Fibroblast of lung (primary cell): ENCODE measurements at regions not wholly inside any gene's neighbourhood (a gene's known extent, or its start where the extent isn't known, plus 50 kb on each side); places are given as distances from the start of the nearest gene placed in this dataset.
A peak's percentile ranks its signal among the peaks of the same experiment; 100 is the strongest.

ENCODE experiments used
- DNase-seq, 2 donors: peaks; one replicate each; pipeline versions ENCODE4 v3.0.0 to v3.0.0-alpha.2; 2010; ENCODE audit warnings: low read depth in 2 of 2
- H2AFZ ChIP-seq: 2 replicates; pipeline ENCODE4 v1.5.1; 2012; ENCODE audit warnings: low read length, control low read depth, inconsistent platforms
- H3K27ac ChIP-seq: 2 replicates; pipeline ENCODE4 v1.5.1; 2011; ENCODE audit warnings: low read length, control low read depth; ENCODE audit not compliant: insufficient read depth
- H3K27me3 ChIP-seq: 2 replicates; pipeline ENCODE4 v1.5.1; 2011; ENCODE audit warnings: mild to moderate bottlenecking, low read length; ENCODE audit not compliant: control insufficient read depth, insufficient read depth
- H3K36me3 ChIP-seq: 2 replicates; pipeline ENCODE4 v1.5.1; 2011; ENCODE audit warnings: low read length; ENCODE audit not compliant: control insufficient read depth, insufficient read depth
- H3K4me1 ChIP-seq: 2 replicates; pipeline ENCODE4 v1.5.1; 2011; ENCODE audit warnings: low read length; ENCODE audit not compliant: control insufficient read depth, insufficient read depth; ENCODE audit errors: extremely low read depth
- H3K4me2 ChIP-seq: 2 replicates; pipeline ENCODE4 v1.5.1; 2011; ENCODE audit warnings: low read length, control low read depth; ENCODE audit not compliant: insufficient read depth; ENCODE audit errors: extremely low read depth
- H3K4me3 ChIP-seq, 4 experiments: fragments of 200-600 bp in 1 of 4; sonication (generic) in 1 of 4; replicated peaks in 1 of 4; 2 replicates each; pipeline ENCODE4 v1.5.1; 2011 to 2016; ENCODE audit warnings: low read length in 4 of 4, low read depth in 3 of 4, mild to moderate bottlenecking in 3 of 4, control low read depth in 2 of 4, inconsistent platforms in 1 of 4, mixed read lengths in 1 of 4; ENCODE audit not compliant: insufficient read depth in 1 of 4; ENCODE audit errors: control extremely low read depth in 1 of 4
- H3K79me2 ChIP-seq: 2 replicates; pipeline ENCODE4 v1.5.1; 2012; ENCODE audit warnings: mild to moderate bottlenecking, low read length, inconsistent platforms; ENCODE audit not compliant: control insufficient read depth, insufficient read depth
- H3K9ac ChIP-seq: 2 replicates; pipeline ENCODE4 v1.5.1; 2011; ENCODE audit warnings: mild to moderate bottlenecking, low read length, control low read depth; ENCODE audit not compliant: insufficient read depth
- H3K9me3 ChIP-seq: 2 replicates; pipeline ENCODE4 v1.5.1; 2012; ENCODE audit warnings: low read depth, low read length; ENCODE audit not compliant: control insufficient read depth, insufficient read depth
- H4K20me1 ChIP-seq: 2 replicates; pipeline ENCODE4 v1.5.1; 2011; ENCODE audit warnings: low read length; ENCODE audit not compliant: control insufficient read depth, insufficient read depth; ENCODE audit errors: extremely low read depth
- CTCF ChIP-seq, 2 donors: IDR thresholded peaks in 1 of 2; conservative IDR thresholded peaks in 1 of 2; 1 replicate in 1 of 2; 2 replicates in 1 of 2; pipeline ENCODE4 v1.5.1; 2011 to 2012; ENCODE audit warnings: low read length in 2 of 2, control low read depth in 1 of 2, inconsistent platforms in 1 of 2, low read depth in 1 of 2, mild to moderate bottlenecking in 1 of 2
- EZH2 ChIP-seq: IDR thresholded peaks from 2 replicates; pipeline ENCODE4 v1.5.1; 2012; ENCODE audit warnings: low read length, control low read depth, mild to moderate bottlenecking; ENCODE audit errors: missing control alignments

- Histone ChIP-seq H4K20me1 (no peaks in the 10 kb centered on the region), H3K4me2 (no peak overlapping the region), H3K4me1 (no peaks in the 10 kb centered on the region), H3K79me2 (no peaks in the 10 kb centered on the region), H3K4me3 (no peak overlapping the region), H3K27ac (no peak overlapping the region), H3K27me3 (no peaks in the 10 kb centered on the region), H2AFZ (no peak overlapping the region), H3K36me3 (no peaks in the 10 kb centered on the region), H3K9me3 (no peaks in the 10 kb centered on the region), H3K9ac (no peak overlapping the region)
- TF ChIP-seq EZH2 = no peak
- TF ChIP-seq CTCF (conservative IDR thresholded peaks at IDR 0.05 in 1 of 2, IDR thresholded peaks at IDR 0.05 in 1 of 2; ENCODE audit: low read depth in 1 of 2, low read length in 2 of 2) = no peak
- DNase-seq = no peak
These were observed 215.4 kb upstream of the NR4A3 start for GRCh38 chr9:99606296-99606695.

DNA sequence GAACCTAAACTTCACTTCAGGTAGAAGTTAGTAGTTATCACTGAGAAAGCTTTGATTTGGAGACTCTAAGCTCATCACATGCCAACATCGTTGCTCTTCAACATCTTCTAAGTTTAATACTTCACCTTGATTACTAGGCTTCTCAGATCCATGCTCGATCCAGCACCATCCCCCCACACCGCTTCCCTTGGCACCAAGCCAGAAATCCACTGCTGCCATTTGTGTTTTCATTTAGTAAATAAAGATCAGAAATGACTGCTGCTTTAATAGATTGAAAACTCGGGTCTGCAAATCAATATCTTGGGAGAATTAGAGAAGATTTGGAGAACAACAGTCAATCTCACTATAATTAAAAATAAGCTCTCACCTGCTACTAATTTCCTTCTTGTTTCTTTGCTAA, 214.7 kb upstream of the NR4A3 start:
- Histone ChIP-seq H3K79me2 (no peaks in the 10 kb centered on the region), H3K27me3 (no peaks in the 10 kb centered on the region), H3K4me2 (no peak overlapping the region), H3K27ac (no peak overlapping the region), H2AFZ (no peak overlapping the region), H3K36me3 (no peaks in the 10 kb centered on the region), H3K4me3 (no peak overlapping the region), H3K4me1 (no peaks in the 10 kb centered on the region), H4K20me1 (no peaks in the 10 kb centered on the region), H3K9me3 (no peaks in the 10 kb centered on the region), H3K9ac (no peak overlapping the region)
- DNase-seq = no peak
- TF ChIP-seq CTCF (conservative IDR thresholded peaks at IDR 0.05 in 1 of 2, IDR thresholded peaks at IDR 0.05 in 1 of 2; ENCODE audit: low read depth in 1 of 2, low read length in 2 of 2) (no peak), EZH2 (no peak)

DNA sequence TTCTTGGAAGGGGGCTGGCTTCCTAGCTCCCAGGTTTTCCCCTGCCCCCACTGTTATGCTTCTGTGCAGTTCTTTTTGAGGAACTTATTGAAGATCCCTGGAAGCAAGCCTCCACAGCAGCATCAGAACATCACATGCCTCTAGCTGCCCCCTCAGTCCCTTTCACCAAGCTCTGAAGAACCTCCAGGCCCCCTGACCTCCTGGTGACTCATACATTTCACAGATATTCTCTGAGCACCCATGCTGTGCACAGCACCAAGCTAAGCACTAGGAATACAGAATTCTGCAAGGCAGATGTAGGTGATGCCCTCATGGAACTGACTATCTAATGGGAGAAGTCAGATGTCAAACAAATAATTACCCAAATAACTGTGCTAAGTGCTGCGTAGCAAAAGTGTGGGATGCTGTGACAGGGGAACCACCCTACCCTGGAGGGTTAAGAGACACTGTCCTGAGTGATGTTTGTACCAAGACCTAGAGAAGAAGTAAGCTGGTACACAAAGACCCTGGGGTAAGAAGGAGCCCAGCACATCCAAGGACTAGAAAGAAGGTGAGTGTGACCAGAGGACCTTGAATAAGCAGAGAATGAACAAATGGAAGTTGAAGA, 213.7 kb upstream of the NR4A3 start:
- no peak overlapping the region for H3K9ac ChIP-seq
- no peak for TF ChIP-seq EZH2
- H3K4me1 ChIP-seq = no peaks in the 10 kb centered on the region
- H4K20me1 ChIP-seq = no peaks in the 10 kb centered on the region
- no peaks in the 10 kb centered on the region for H3K36me3 ChIP-seq
- no peaks in the 10 kb centered on the region for H3K27me3 ChIP-seq
- no peaks in the 10 kb centered on the region for H3K9me3 ChIP-seq
- no peak overlapping the region for H3K27ac ChIP-seq
- H3K79me2 ChIP-seq = no peaks in the 10 kb centered on the region
- H2AFZ ChIP-seq = no peak overlapping the region
- H3K4me2 ChIP-seq = no peak overlapping the region
- peak; percentile 3 to 5 for DNase-seq
- H3K4me3 ChIP-seq = no peak overlapping the region
